SKM-1 treated with dmso at 0.1 percent for 144 hours (cell line): ENCODE measurements at regions not wholly inside any gene's neighbourhood (a gene's known extent, or its start where the extent isn't known, plus 50 kb on each side); places are given as distances from the start of the nearest gene placed in this dataset.
A peak's percentile ranks its signal among the peaks of the same experiment; 100 is the strongest.
"Not testable (repeated sequence)": the region's sequence is repeated elsewhere in the genome, so short reads cannot be mapped to it uniquely, and the experiment has no call there.

ENCODE experiments used
- DNase-seq: peaks from one replicate; lab custom pipeline; 2025; ENCODE audit not compliant: unreplicated experiment; lab: John Stamatoyannopoulos, UW

DNA sequence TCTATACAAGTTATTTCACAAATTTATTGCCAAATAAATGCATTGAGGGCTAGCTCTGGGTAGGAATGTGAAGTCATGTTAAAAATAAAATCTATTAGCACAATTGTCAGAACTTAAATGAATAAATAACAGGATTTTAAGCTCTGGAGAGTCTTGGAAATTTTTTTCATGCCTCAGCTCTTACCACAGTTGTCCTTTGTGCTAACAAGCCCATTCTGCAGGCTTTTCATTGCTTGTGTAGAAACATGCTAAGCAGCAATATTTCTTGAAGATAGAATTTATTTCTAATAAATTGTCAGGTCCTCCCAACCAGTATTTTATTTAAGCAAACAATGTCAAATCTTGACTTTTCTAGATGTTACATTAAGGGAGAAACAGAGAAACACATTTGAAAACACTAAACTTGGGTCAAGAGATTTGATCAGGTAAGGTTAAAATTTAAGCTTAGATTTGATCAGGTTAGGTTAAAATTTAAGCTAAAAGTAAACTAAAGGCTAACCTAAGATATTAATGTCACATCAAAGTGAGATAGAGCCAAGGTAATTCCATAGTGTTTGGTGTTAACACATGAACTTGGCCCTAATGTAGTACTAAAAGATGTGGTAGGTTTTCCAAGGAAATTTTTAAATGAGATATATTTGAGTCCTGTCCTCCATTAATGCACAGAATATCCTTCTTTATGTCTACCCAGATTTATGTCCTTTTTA is 179.1 kb upstream of the IL1RAPL1 start:
- DNase-seq: no peak

DNA sequence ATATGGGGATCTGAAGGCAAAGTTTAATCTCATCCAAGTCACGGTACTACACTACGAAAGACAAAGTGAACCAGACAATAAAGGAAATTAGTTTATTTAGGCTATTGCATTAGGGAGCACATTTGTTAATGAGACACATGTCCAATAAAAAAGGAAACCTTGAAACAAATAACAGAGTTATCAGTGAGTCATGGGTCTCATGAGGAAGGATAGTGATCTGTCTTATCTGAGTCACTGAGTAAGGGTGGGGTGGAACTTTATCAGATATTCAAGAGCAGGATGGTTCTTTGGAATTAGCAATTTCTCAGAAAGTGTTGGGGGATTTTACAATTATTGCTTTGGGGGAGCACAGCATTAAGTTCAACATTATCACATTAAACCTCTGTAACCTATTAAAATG is 188.9 kb upstream of the IL1RAPL1 start:
- no peak for DNase-seq

DNA sequence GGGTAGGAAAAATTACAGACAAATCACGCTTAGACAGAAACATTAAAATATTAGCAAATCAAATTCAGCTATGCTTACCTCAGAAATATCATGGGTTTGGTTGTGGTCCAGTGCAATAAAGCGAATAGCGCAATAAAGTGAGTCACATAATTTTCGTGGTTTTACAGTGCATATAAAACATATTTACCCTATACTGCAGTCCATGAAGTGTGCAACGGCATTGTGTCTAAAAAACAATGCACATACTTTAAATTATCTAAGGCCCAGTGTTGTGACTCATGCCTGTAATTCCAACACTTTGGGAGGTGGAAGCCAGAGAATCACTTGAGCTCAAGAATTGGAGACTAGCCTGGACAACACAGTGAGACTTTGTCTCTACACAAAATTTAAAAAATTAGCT is 195.7 kb upstream of the IL1RAPL1 start:
- no peak for DNase-seq

GRCh38 chrX:28379103-28379502 is 208.1 kb upstream of the IL1RAPL1 start:
- no peak for DNase-seq

DNA sequence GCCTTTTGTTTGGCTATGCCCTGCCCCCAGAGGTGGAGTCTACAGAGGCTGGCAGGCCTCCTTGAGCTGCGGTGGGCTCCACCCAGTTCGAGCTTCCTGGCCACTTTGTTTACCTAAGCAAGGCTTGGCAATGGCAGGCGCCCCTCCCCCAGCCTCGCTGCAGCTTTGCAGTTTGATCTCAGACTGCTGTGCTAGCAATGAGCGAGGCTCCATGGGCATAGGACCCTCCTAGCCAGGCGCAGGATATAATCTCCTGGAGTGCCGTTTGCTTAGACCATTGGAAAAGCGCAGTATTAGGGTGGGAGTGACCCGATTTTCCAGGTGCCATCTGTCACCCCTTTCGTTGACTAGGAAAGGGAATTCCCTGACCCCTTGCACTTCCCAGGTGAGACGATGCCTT is 219.6 kb upstream of the IL1RAPL1 start:
- DNase-seq: not testable (repeated sequence)

- no peak for DNase-seq
Observed at GRCh38 chrX:28351801-28352200, 235.4 kb upstream of the IL1RAPL1 start.

GRCh38 chrX:28349888-28350287 is 237.4 kb upstream of the IL1RAPL1 start:
- DNase-seq: no peak

DNA sequence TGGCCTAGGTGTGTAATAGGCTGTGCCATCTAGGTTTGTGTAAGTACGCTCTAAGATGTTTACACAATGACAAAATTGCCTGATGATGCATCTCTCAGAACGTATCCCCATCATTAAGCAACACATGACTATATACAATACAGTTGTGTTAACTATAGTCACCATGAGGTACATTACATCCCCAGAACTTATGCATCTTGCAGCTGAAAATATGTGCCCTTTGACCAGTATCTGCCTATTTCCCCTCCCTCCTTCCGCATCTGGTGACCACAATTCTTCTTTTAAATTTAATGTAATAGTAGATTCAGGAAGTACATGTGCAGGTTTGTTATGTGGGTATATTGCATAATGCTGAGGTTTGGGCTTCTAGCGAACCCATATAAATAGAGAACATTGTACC is 239.8 kb upstream of the IL1RAPL1 start:
- peak; percentile 40 for DNase-seq

DNA sequence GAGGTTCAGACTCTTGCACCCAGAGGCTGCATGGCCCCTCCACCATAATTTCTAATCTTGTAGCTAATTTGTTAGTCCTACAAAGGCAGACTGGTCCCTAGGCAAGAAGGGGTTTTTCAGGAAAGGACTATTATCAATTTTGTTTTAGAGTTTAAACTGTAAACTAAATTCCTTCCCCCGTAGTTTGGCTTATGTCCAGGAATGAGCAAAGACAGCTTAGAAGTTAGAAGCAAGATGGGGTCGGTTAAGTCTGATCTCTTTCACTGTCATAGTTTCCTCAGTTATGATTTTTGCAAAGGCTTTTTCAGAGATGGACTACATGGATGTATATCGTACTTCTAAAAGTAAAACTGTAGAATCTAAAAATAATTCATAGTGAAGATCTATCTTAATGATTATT is 258.1 kb upstream of the IL1RAPL1 start:
- DNase-seq: no peak

DNA sequence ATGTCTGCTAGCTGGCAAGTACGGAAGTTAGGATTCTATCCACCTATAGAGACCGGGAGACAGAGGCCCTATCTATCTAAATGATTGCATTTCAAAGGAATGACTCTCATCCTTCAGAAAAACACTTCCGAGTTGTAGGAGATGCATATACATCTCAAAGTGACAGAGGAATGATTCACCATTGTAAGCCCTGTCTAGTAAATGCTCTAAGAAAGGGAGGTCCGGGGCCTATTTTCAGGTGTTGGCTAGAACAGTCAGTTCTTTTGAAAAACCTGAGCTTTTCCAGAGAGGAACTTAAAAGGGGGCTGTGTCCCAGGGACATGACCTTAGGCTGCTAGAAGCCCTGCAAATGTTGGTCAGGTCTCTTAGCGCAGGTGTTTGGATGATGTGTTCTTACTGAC is 262.9 kb upstream of the IL1RAPL1 start:
- no peak for DNase-seq

- DNase-seq: no peak
Observed at GRCh38 chrX:28321286-28321685, 266.0 kb upstream of the IL1RAPL1 start.

DNA sequence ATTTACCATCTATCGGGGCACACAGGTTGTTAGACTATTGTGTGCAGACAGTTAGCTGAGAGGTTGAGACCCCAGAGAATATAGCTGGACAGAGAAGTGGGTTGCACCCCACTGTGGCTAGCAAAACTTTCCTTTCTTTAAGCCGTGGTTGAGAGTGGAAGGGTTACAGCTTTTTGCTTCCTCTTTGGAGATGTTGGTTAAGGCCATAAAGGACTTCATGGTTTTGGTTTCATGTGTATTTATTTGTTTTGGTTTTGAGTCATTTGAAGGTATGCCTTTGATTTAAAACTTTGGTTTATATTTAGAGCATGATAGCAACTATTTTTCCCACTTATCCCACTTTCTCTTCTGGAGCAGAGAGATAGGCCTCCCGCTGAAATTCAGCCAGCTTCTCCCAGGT is 274.3 kb upstream of the IL1RAPL1 start:
- DNase-seq: no peak

DNA sequence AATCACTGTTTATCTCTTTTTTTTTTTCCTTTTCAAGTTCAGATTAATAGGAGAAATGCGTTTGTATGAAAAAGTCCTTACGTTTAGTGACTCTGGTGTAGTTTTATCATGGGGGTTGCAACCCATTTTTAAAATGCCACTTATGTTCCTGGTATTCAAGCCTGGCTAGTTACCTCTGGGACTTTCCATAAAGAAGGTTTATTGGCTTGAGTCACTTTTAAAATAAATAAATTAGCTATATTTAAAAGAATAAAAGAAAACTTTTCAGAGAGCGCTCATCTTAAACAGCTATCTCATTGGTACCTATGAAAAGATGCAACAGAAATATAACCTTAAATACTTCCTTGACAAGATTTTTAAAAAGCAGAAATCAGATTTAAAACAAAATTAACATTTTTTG is 275.0 kb upstream of the IL1RAPL1 start:
- DNase-seq: no peak

DNA sequence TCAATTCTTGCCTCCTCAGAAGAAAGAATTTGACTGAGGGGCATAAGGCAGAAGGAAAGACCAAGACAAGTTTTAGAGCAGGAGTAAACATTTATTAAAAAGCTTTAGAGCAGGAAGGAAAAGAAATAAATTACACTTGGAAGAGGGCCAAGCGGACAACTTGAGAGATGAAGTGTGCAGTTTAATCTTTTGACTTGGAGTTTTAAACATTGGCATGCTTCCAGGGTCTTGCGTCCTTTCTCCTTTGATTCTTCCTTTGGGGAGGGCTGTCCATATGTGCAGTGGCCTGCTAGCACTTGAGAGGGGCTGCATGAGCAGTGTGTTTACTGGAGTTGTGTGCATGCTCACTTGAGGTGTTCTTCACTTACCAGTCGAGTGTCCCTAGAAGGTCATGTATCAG is 275.8 kb upstream of the IL1RAPL1 start:
- DNase-seq: no peak

DNA sequence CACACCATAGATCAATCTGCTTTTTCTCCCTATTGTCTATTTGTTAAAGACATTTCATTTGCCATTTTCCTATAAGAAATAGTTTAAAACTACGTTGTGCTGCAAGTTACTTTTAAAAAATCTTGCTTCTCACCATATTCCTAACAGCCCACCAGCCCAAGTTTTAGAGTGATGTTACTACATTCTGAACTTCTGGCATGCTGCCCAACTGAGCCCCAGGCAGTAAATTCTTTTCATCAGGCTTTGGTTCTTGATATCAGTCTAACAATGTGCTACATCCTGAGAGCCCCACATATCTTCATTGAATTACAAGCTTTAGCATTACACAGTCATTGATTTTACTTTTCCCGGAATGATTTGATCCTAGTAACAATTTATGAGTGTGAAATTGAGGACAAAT is 283.8 kb upstream of the IL1RAPL1 start:
- no peak for DNase-seq

DNA sequence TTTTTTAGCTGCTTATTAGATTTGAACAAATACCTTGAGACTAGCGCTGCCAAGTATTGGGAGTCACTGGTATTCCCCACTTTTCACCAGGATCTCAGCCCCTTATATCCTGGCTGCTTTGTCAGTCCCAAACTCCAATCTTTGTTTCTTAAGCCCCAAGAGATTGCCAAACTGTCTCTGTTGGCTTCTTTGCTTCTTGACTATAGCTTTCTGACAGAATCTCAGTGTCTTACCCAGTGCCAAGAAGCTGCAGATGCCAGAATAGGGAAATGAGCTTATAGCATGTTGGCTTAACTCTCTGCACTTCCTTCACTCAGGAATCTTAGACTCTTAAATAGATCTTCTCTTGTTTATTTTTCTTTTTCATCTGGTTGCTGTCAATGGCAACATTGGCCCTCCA is 297.5 kb upstream of the DCAF8L1 start:
- no peak for DNase-seq

DNA sequence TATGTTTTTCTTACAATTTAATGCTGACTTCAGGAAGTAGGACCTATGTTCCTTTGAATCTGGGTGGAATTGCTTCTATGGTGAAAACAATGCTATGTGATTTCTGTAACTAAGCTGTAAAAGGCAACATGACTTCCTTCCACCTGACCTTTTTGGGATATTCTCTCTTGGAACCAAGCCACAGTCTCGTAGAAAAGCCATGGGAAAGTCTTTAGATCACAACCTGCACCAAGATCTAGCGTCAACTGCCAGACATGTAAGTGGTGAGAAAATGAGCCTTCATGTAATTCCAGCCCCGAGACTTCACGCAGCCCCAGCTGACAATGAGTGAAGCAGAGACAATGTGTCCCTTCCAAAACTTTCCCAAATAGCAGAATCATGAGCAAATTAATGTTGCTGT is 297.0 kb upstream of the DCAF8L1 start:
- DNase-seq: no peak

- DNase-seq: no peak
Observed at GRCh38 chrX:28273736-28274135, 292.5 kb upstream of the DCAF8L1 start.

- DNase-seq: no peak
Observed at GRCh38 chrX:28246675-28247074, 265.4 kb upstream of the DCAF8L1 start.

GRCh38 chrX:28229217-28229616 is 248.0 kb upstream of the DCAF8L1 start:
- no peak for DNase-seq

DNA sequence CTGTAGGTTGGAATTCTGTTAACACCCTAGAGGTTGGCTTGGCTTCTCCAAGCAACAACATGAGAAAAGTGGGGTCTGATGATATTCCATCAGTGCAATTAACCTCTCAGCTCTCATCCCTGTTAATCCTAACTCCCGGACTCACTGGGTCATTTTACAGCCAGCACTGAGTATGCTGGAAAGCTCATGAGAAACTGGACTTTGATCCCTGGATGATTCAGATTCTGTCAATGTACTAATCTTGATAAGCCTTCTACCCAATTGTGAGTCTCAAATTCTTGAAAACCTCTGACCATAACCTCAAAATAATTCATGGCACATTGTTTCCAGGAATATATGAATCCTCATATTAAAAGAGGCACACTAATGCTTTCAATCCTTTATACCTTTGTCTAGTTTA is 244.3 kb upstream of the DCAF8L1 start:
- no peak for DNase-seq

GRCh38 chrX:28223991-28224390 is 242.7 kb upstream of the DCAF8L1 start:
- no peak for DNase-seq

DNA sequence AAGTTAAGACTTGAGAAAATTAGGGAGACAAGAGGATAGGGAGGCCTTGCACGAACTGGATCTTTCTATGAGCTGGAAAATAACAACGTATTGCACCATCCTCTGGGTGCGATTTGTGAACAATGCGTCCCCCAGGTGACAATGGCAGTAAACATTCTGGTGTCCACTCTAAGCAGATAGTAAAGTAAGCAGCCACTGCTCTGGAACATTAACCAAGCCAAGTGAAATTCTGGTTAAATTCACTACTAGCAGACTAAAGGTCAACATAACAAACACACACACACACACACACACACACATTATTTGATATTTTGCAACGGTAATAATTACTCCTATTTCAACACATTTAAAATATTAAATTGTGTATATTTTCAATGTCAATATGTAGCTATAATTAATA is 242.2 kb upstream of the DCAF8L1 start:
- DNase-seq: no peak

GRCh38 chrX:28205905-28206304 is 224.7 kb upstream of the DCAF8L1 start:
- DNase-seq: no peak
